NCI-H748 (cell line): ENCODE measurements at regions not wholly inside any gene's neighbourhood (a gene's known extent, or its start where the extent isn't known, plus 50 kb on each side); places are given as distances from the start of the nearest gene placed in this dataset.
"Not testable (repeated sequence)": the region's sequence is repeated elsewhere in the genome, so short reads cannot be mapped to it uniquely, and the experiment has no call there.

Experiments used
- DNase-seq: peaks from one replicate; lab custom pipeline; 2025; ENCODE audit not compliant: unreplicated experiment; lab: John Stamatoyannopoulos, UW

- DNase-seq, result peak; percentile 59
Measured at GRCh38 chr9:103237571-103238109, 242.5 kb downstream of the CYLC2 start.

GRCh38 chr9:103242025-103242424 is 246.9 kb downstream of the CYLC2 start:
- DNase-seq, result no peak

- no peak for DNase-seq
Measured at GRCh38 chr9:103242486-103242885, 247.4 kb downstream of the CYLC2 start.

- DNase-seq, result no peak
Measured at GRCh38 chr9:103243553-103243952, 248.4 kb downstream of the CYLC2 start.

GRCh38 chr9:103245369-103245768 is 250.2 kb downstream of the CYLC2 start:
- peak; percentile 20 for DNase-seq

GRCh38 chr9:103261951-103262350 is 266.8 kb downstream of the CYLC2 start:
- peak; percentile 88 for DNase-seq

GRCh38 chr9:103266064-103266463 is 270.9 kb downstream of the CYLC2 start:
- no peak for DNase-seq

GRCh38 chr9:103277240-103277639 is 282.1 kb downstream of the CYLC2 start:
- no peak for DNase-seq

GRCh38 chr9:103281126-103281525 is 286.0 kb downstream of the CYLC2 start:
- DNase-seq, result no peak

GRCh38 chr9:103287361-103287760 is 292.2 kb downstream of the CYLC2 start:
- DNase-seq, result no peak

- DNase-seq, result no peak
Measured at GRCh38 chr9:103296189-103296588, 301.1 kb downstream of the CYLC2 start.

GRCh38 chr9:103301051-103301450 is 305.9 kb downstream of the CYLC2 start:
- no peak for DNase-seq

- no peak for DNase-seq
Measured at GRCh38 chr9:103304797-103305196, 309.7 kb downstream of the CYLC2 start.

- peak; percentile 12 for DNase-seq
Measured at GRCh38 chr9:103319979-103320378, 324.8 kb downstream of the CYLC2 start.

GRCh38 chr9:103323699-103324098 is 328.6 kb downstream of the CYLC2 start:
- no peak for DNase-seq

GRCh38 chr9:103335461-103335860 is 340.3 kb downstream of the CYLC2 start:
- DNase-seq, result no peak

GRCh38 chr9:103355000-103355399 is 359.9 kb downstream of the CYLC2 start:
- DNase-seq, result peak; percentile 30

- not testable (repeated sequence) for DNase-seq
Measured at GRCh38 chr9:103357980-103358379, 362.8 kb downstream of the CYLC2 start.

- no peak for DNase-seq
Measured at GRCh38 chr9:103361906-103362305, 366.8 kb downstream of the CYLC2 start.

GRCh38 chr9:103362986-103363385 is 367.9 kb downstream of the CYLC2 start:
- no peak for DNase-seq

GRCh38 chr9:103364753-103365152 is 369.6 kb downstream of the CYLC2 start:
- DNase-seq, result no peak

- no peak for DNase-seq
Measured at GRCh38 chr9:103371152-103371551, 376.0 kb downstream of the CYLC2 start.

GRCh38 chr9:103372828-103373227 is 377.7 kb downstream of the CYLC2 start:
- no peak for DNase-seq

GRCh38 chr9:103377667-103378066 is 382.5 kb downstream of the CYLC2 start:
- DNase-seq, result no peak
